ENCODE measurements at regions not wholly inside any gene's neighbourhood (a gene's known extent, or its start where the extent isn't known, plus 50 kb on each side); places are given as distances from the start of the nearest gene placed in this dataset.

DNA sequence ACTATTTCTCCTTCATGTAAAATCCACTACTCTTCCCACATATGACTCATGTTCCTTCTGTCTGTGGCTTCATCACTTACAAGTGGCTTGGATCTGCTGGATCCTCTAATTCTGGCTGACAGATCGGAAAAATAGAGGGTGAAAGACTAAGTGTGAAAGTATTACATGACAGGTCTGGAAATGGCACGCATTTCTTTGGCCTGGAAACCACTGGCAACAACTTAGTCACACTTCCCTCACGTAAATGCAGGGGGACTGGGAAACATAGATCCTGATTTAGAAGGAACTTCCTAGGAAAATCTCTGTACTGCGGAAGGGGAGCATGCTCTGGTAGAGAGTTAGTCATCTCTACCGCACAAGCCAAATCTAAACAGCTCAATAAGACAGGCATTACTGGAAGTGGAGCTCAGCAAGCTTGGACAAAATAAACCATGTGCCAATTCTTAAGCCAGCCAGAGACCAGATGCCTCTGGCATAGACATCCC lies 305.4 kb upstream of the PTBP2 start:
- Histone ChIP-seq H3K4me2 (ENCODE audit: low read length) (no peak overlapping the region), H3K36me3 (ENCODE audit: insufficient read depth, low read length) (no peaks in the 10 kb centered on the region), H3K9me3 (ENCODE audit: low read length) (no peaks in the 10 kb centered on the region), H3K27ac (ENCODE audit: low read depth, low read length, poor library complexity, severe bottlenecking) (no peak overlapping the region), H3K4me1 (ENCODE audit: insufficient read depth, low read length, poor library complexity, severe bottlenecking) (no peaks in the 10 kb centered on the region), H3K4me3 (ENCODE audit: low read depth, low read length, poor library complexity, severe bottlenecking) (no peak overlapping the region), H2AFZ (ENCODE audit: low read length) (no peak overlapping the region), H4K20me1 (ENCODE audit: insufficient read depth, low read length) (no peaks in the 10 kb centered on the region), H3K79me2 (ENCODE audit: insufficient read depth, low read depth, low read length) (no peaks in the 10 kb centered on the region), H3K9me2 (ENCODE audit: insufficient read depth, low read length) (no peaks in the 10 kb centered on the region)
- ChIA-PET POLR2A (interaction anchor here (0.6 to 1.2 kb wide), 3 partner anchors 15 to 479 kb away, joined by 3 to 4 read pairs (median 3); no protein-coding TSS in a partner anchor), CTCF (ENCODE audit: unreplicated experiment) (no interaction called here)
- TF ChIP-seq CTCF (conservative IDR thresholded peaks at IDR 0.05; ENCODE audit: low read length) (no peak), EZH2phosphoT487 (IDR thresholded peaks at IDR 0.05; ENCODE audit: borderline replicate concordance, low read depth, low read length) (no peak)
- intact Hi-C loops (cut with micrococcal nuclease; ENCODE audit: unreplicated experiment), result no loop called here
- BruUV-seq (replicated peaks), result no TSS peak
- DNase-seq (ENCODE audit: low spot score), result no peak

DNA sequence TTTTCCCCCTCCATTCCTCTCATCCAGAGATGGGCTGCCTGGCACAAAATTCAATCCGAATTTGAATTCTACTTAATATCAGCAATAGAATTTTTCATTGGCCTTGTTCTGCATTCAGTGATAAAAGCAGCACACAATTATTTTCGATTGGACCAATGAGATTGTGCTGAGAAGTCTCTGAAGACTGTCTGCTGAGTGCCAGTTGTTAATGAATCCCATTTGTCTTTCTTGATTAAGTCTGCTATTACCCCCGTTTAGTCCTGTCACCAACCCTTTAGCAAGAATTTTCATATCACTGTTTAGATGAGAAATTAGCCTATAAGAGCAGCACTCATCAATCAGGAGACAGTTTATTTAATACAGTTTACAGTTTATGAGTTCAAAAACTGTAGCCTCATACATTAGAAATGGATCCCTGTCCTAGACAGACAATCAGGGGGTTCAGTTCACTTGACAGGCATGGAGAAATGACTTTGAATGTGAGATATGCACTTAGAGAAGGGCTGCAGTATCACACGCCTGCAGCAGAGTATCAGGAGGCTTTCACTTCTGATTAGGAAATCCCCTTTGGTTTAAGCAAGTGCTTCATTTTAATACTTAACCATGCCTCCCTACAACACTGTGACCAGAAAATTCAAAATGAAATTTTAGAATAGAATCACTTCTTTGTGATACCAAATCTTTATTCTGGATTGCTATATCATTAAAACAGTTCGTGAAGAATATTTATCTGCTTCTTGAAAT lies 304.7 kb upstream of the PTBP2 start:
- no TSS peak for BruUV-seq (replicated peaks)
- H3K4me1 ChIP-seq (ENCODE audit: insufficient read depth, low read length, poor library complexity, severe bottlenecking), result no peaks in the 10 kb centered on the region
- no peaks in the 10 kb centered on the region for H4K20me1 ChIP-seq (ENCODE audit: insufficient read depth, low read length)
- CTCF ChIA-PET (ENCODE audit: unreplicated experiment), result no interaction called here
- no peaks in the 10 kb centered on the region for H3K36me3 ChIP-seq (ENCODE audit: insufficient read depth, low read length)
- no peak overlapping the region for H3K4me3 ChIP-seq (ENCODE audit: low read depth, low read length, poor library complexity, severe bottlenecking)
- H3K9me2 ChIP-seq (ENCODE audit: insufficient read depth, low read length), result no peaks in the 10 kb centered on the region
- H3K27ac ChIP-seq (ENCODE audit: low read depth, low read length, poor library complexity, severe bottlenecking), result no peak overlapping the region
- H3K9me3 ChIP-seq (ENCODE audit: low read length), result no peaks in the 10 kb centered on the region
- H3K79me2 ChIP-seq (ENCODE audit: insufficient read depth, low read depth, low read length), result no peaks in the 10 kb centered on the region
- intact Hi-C loops (cut with micrococcal nuclease; ENCODE audit: unreplicated experiment), result no loop called here
- POLR2A ChIA-PET, result interaction anchor here (1.2 kb wide), 1 partner anchor 16 kb away, joined by 4 read pairs; no protein-coding TSS in a partner anchor
- TF ChIP-seq EZH2phosphoT487 (IDR thresholded peaks at IDR 0.05; ENCODE audit: borderline replicate concordance, low read depth, low read length) (no peak), CTCF (conservative IDR thresholded peaks at IDR 0.05; ENCODE audit: low read length) (no peak)
- H2AFZ ChIP-seq (ENCODE audit: low read length), result no peak overlapping the region
- no peak overlapping the region for H3K4me2 ChIP-seq (ENCODE audit: low read length)
- DNase-seq (ENCODE audit: low spot score), result no peak

DNA sequence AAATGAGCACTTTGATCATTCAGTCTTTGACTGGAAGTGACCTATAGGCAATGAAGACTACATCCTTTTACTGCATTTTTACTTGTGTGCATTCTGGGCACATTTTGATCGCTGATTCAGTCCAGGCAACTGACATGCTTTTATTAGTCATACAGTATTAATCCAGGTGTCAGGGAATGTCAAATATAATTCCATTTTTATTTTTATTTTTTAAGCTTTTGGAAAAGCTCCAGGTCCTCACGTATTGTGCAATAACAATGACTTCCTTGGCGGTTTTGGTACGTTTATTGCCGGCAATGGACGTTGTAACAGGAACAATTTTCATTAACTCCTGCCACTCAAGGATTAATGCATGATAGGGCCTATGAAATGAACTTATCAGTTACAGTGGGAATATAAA lies 302.6 kb upstream of the PTBP2 start:
- ChIA-PET CTCF (ENCODE audit: unreplicated experiment) (no interaction called here), POLR2A (no interaction called here)
- DNase-seq (ENCODE audit: low spot score), result no peak
- H3K27ac ChIP-seq (ENCODE audit: low read depth, low read length, poor library complexity, severe bottlenecking), result no peak overlapping the region
- no peak overlapping the region for H2AFZ ChIP-seq (ENCODE audit: low read length)
- H3K4me3 ChIP-seq (ENCODE audit: low read depth, low read length, poor library complexity, severe bottlenecking), result no peak overlapping the region
- BruUV-seq (replicated peaks), result no TSS peak
- no peaks in the 10 kb centered on the region for H3K4me1 ChIP-seq (ENCODE audit: insufficient read depth, low read length, poor library complexity, severe bottlenecking)
- H3K36me3 ChIP-seq (ENCODE audit: insufficient read depth, low read length), result no peaks in the 10 kb centered on the region
- no peaks in the 10 kb centered on the region for H3K9me2 ChIP-seq (ENCODE audit: insufficient read depth, low read length)
- no peak for TF ChIP-seq EZH2phosphoT487 (IDR thresholded peaks at IDR 0.05; ENCODE audit: borderline replicate concordance, low read depth, low read length)
- TF ChIP-seq CTCF (conservative IDR thresholded peaks at IDR 0.05; ENCODE audit: low read length), result no peak
- H3K79me2 ChIP-seq (ENCODE audit: insufficient read depth, low read depth, low read length), result no peaks in the 10 kb centered on the region
- no peaks in the 10 kb centered on the region for H3K9me3 ChIP-seq (ENCODE audit: low read length)
- H4K20me1 ChIP-seq (ENCODE audit: insufficient read depth, low read length), result no peaks in the 10 kb centered on the region
- intact Hi-C loops (cut with micrococcal nuclease; ENCODE audit: unreplicated experiment), result no loop called here
- H3K4me2 ChIP-seq (ENCODE audit: low read length), result no peak overlapping the region

Measured in OCI-LY7 (cell line).